ENCODE measurements at regions not wholly inside any gene's neighbourhood (a gene's known extent, or its start where the extent isn't known, plus 50 kb on each side); places are given as distances from the start of the nearest gene placed in this dataset.

- DNase-seq, result no peak
These were observed 612.9 kb downstream of the ZNF385D start for GRCh38 chr3:21138085-21138484.

- DNase-seq, result no peak
These were observed 618.1 kb downstream of the ZNF385D start for GRCh38 chr3:21132896-21133295.

- no peak for DNase-seq
These were observed 630.2 kb downstream of the ZNF385D start for GRCh38 chr3:21120826-21121225.

- no peak for DNase-seq
These were observed 633.6 kb downstream of the ZNF385D start for GRCh38 chr3:21117370-21117769.

- no peak for DNase-seq
These were observed 642.0 kb downstream of the ZNF385D start for GRCh38 chr3:21109056-21109455.

- no peak for DNase-seq
These were observed 645.2 kb downstream of the ZNF385D start for GRCh38 chr3:21105784-21106183.

GRCh38 chr3:21100656-21101359 is 650.2 kb downstream of the ZNF385D start:
- no peak for DNase-seq

- DNase-seq, result no peak
These were observed 656.3 kb downstream of the ZNF385D start for GRCh38 chr3:21094686-21095085.

- no peak for DNase-seq
These were observed 677.4 kb downstream of the ZNF385D start for GRCh38 chr3:21073561-21073960.

- DNase-seq, result no peak
These were observed 683.8 kb downstream of the ZNF385D start for GRCh38 chr3:21067031-21067813.

GRCh38 chr3:21062831-21063294 is 688.1 kb downstream of the ZNF385D start:
- no peak for DNase-seq

- DNase-seq, result no peak
These were observed 691.6 kb downstream of the ZNF385D start for GRCh38 chr3:21059404-21059803.

GRCh38 chr3:21056293-21056692 is 694.7 kb downstream of the ZNF385D start:
- DNase-seq, result no peak

- no peak for DNase-seq
These were observed 696.0 kb downstream of the ZNF385D start for GRCh38 chr3:21055015-21055414.

GRCh38 chr3:21054064-21054463 is 696.9 kb downstream of the ZNF385D start:
- DNase-seq, result no peak

- no peak for DNase-seq
These were observed 701.5 kb downstream of the ZNF385D start for GRCh38 chr3:21049334-21050062.

GRCh38 chr3:21043139-21043538 is 707.9 kb downstream of the ZNF385D start:
- DNase-seq, result no peak

- DNase-seq, result no peak
These were observed 708.8 kb downstream of the ZNF385D start for GRCh38 chr3:21042184-21042583.

- no peak for DNase-seq
These were observed 709.4 kb downstream of the ZNF385D start for GRCh38 chr3:21041621-21042020.

GRCh38 chr3:21036888-21037287 is 714.1 kb downstream of the ZNF385D start:
- DNase-seq, result no peak

- no peak for DNase-seq
These were observed 722.6 kb downstream of the ZNF385D start for GRCh38 chr3:21028412-21028811.

GRCh38 chr3:21024563-21024962 is 726.4 kb downstream of the ZNF385D start:
- no peak for DNase-seq

- DNase-seq, result no peak
These were observed 730.3 kb downstream of the ZNF385D start for GRCh38 chr3:21020681-21021080.

- DNase-seq, result no peak
These were observed 731.0 kb downstream of the ZNF385D start for GRCh38 chr3:21020043-21020442.
